ENCODE measurements at regions not wholly inside any gene's neighbourhood (a gene's known extent, or its start where the extent isn't known, plus 50 kb on each side); places are given as distances from the start of the nearest gene placed in this dataset.

DNA sequence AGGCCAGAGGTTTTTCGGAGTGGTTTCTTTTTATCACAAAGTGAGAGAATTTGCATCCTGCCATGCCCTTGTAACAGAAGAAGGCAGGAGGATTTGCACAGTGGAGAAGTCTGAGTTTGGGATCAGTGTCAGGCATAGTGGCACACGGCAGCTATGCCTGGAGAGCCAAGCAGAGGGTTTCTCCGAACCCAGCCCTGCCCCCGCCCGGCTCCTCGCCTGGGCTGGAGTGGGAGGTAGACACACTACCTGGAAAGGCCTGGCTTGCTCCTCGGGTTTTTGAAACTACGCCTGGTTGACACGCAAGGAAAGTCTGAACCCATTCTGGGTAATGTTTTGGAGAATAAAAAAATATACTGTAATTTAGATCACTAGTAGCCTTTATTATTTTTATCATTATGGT is 1653.6 kb upstream of the TENM3 start:
- ATAC-seq (no peak), DNase-seq (no peak)
- intact Hi-C loops (cut with DNase I), result no loop called here

- no peak for DNase-seq
- ATAC-seq, result no peak
- intact Hi-C loops (cut with DNase I), result no loop called here
Measured at GRCh38 chr4:180596888-180597483, 1646.2 kb upstream of the TENM3 start.

GRCh38 chr4:180598281-180598680 is 1644.9 kb upstream of the TENM3 start:
- ATAC-seq (no peak), DNase-seq (no peak)
- intact Hi-C loops (cut with DNase I), result no loop called here

DNA sequence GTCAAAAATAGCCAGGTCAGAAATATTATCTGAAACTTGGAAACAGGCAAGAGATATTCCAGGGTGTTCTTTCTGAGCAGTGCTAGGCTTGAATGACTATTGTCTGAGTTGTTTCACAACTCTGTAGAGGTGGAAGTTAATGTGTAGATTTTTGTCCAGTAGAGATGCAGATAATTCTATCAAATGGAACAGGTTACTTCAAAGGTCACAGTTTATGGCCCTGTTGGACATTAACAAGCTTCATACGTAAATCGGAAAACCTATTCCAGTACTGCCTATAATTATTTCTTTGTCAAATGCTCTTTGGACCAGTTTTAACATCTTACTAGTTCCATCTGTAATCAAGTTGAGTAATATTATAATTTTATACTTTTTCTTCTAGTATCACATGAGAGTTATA is 1639.4 kb upstream of the TENM3 start:
- intact Hi-C loops (cut with DNase I), result no loop called here
- ATAC-seq, result no peak
- DNase-seq, result no peak

GRCh38 chr4:180610324-180610723 is 1632.9 kb upstream of the TENM3 start:
- ATAC-seq (no peak), DNase-seq (no peak)
- intact Hi-C loops (cut with DNase I), result no loop called here

DNA sequence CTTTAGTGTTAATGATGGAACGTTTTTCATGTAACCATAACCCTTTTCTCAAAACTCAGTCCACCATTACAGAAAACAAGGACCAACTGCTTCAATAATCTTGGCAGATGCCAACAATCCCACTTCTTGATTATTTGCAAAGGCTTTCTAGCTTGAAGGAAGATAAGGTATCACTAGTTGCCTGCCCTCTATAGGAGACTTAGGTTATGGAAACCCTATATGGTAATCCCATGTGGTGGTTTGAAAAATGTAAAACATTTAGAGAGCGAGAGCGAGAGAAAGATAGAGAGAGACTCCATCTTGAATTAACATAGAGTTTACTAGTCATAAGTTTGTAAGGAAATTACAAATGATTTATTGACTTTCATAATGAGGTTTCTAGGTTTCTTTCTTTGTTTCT is 1627.5 kb upstream of the TENM3 start:
- ATAC-seq, result no peak
- no peak for DNase-seq
- intact Hi-C loops (cut with DNase I), result no loop called here

- intact Hi-C loops (cut with DNase I), result no loop called here
- ATAC-seq (no peak), DNase-seq (no peak)
Measured at GRCh38 chr4:180617196-180617595, 1626.0 kb upstream of the TENM3 start.

DNA sequence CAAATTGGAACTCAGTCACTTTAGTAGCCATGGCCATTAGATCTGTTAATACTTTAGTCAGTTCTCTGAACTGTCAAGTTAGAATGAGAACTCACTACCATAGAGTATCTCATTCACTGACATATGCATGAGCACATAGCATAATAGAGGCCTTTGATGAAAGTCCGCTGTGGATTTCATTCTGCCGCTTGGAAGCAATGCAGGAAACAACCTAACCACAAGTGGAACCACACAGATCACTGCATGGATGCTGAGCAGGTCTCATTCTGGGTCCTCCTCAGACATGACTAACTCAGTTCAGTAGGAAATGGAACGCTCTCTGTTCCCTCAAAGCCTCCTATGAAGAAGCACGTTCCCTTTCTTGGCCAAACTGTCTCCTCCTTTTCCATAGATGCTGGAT is 1624.8 kb upstream of the TENM3 start:
- no peak for DNase-seq
- no peak for ATAC-seq
- intact Hi-C loops (cut with DNase I), result no loop called here

DNA sequence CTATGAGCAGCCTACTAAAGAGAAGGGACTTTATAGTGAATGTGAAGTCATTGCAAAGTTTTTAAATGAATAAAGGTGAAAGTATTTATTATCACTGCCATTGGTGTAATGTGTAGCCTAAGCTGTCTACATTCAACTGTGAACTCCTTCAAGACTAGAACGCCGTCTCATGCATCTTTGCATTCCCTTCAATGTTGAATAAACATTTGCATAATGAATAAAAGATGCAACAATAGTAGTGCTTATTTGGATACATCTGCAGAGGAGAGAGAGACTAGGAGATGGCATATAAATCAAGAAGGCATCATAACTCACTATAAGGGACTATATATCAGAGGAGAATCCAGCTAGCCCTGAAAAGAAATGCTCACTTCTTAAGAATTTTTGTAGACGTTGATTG is 1623.8 kb upstream of the TENM3 start:
- DNase-seq (no peak), ATAC-seq (no peak)
- intact Hi-C loops (cut with DNase I), result no loop called here

- intact Hi-C loops (cut with DNase I), result no loop called here
- DNase-seq (no peak), ATAC-seq (no peak)
Measured at GRCh38 chr4:180622254-180622653, 1620.9 kb upstream of the TENM3 start.

DNA sequence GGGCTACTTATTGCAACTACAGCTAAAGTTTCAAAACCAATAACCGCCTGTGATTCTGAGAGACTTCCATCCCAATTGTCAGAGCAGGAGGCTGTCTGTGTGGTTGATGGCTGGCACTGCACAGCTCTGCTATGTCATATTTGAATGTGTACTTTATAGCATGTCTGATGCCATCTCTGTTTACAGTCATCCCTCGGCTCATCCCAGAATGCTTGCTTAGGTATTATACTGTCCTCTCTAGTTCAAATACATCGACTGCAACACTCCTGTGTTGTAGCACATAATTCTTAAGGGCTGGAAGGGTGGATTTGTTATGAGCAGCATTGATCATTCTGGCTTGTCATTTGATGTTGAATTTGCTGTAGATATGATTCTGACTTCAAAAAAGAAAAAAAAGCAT is 1617.5 kb upstream of the TENM3 start:
- ATAC-seq (no peak), DNase-seq (no peak)
- intact Hi-C loops (cut with DNase I), result no loop called here

- DNase-seq, result no peak
- intact Hi-C loops (cut with DNase I), result no loop called here
- ATAC-seq, result no peak
Measured at GRCh38 chr4:180630012-180630665, 1613.1 kb upstream of the TENM3 start.

DNA sequence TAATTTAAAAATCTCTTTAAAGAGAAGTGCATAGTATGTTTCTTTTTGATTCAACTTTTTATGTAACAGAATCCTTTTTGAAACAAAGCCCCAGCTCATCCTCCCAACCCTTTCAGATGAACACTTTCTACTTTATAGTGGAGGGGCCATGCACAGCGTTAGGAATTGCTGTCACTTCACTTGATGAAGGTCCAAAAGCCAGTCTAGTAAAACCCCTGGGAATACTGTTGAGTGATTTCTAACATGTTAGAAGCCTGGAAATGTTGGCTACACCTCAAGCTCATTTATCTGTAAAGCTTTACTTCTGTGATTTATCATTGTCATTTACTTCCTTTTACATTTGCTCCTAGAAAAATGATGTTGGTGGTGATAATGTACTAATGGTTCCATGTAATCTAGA is 1608.9 kb upstream of the TENM3 start:
- ATAC-seq, result no peak
- intact Hi-C loops (cut with DNase I), result no loop called here

DNA sequence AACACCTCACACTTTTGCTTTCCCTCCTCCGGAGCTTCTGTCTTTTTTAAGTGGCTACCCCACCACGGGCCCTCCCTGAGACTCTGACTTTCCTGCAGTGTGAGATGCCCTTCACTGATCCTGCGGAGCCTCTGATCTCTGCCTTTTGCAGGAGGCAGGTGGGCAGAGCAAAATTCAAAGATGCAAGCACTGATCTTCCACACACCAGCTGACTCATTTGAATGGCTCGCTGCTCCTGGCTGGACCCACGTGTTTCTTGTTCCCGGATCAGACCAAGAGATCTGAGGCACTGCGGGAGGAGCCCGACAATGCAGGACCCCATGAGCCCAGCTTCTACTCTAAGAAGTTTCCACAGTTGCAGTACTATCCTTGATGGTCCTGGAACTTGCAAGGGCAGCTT is 1607.9 kb upstream of the TENM3 start:
- DNase-seq (no peak), ATAC-seq (no peak)
- intact Hi-C loops (cut with DNase I), result no loop called here

More for the DNA sequence above, 1608.9 kb upstream of the TENM3 start:
- no peak for DNase-seq

DNA sequence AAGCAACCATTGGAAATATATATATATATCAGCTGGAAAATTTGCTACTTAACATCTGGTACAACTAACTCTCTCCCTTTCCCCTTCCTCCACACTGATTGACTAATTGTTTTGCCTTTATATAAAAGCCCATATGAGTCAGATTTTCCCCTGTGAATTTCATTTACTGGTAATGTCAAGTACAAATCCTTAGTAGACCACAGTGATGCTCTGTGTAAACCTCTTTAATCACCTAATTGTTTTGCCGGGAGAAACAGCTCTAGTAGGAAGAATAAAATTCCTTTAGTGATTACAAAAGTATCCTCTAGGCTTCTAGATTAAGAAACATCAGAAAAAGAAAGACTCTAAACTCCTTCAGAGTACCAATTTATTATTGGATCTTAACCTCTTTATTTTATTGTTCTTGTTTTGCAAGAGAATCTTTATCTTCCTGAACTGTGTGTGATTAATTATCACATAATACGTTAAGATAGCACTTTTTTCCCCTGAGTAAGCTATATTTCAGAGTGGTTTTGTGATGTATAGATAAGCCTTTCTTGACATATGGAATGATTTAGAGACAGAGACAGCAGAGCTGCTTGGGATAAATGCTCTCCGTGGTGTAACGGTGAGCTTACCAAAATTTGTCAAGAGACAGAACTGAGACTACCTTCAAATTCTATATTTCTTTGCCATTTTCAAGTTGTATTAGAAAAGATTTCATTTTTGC is 1606.4 kb upstream of the TENM3 start:
- DNase-seq, result no peak
- intact Hi-C loops (cut with DNase I), result no loop called here
- ATAC-seq, result no peak

DNA sequence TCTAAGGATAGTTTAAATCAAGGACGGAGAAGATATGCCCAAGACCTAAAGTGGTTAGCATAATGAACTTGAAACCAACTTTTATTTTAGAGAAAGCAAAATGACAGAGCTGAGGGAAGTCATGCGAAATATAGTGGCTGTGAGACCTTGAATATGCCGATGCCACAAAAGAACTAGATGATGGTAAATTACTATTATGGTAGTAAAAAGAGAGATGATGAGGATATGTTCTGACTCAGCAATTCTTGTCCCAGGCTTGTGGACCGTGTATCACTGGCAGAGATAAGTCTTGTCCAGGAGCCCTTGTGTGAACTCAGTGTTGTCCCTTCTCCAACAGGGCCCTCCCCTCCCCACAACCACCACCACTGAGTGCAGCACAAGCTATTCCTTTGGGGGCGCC is 1605.6 kb upstream of the TENM3 start:
- intact Hi-C loops (cut with DNase I), result no loop called here

GRCh38 chr4:180640193-180640592 is 1603.0 kb upstream of the TENM3 start:
- ATAC-seq (no peak), DNase-seq (no peak)
- intact Hi-C loops (cut with DNase I), result no loop called here

More for the DNA sequence above, 1605.6 kb upstream of the TENM3 start:
- ATAC-seq (no peak), DNase-seq (no peak)

GRCh38 chr4:180641495-180641894 is 1601.7 kb upstream of the TENM3 start:
- ATAC-seq (no peak), DNase-seq (no peak)
- intact Hi-C loops (cut with DNase I), result no loop called here

- intact Hi-C loops (cut with DNase I), result no loop called here
- ATAC-seq (no peak), DNase-seq (no peak)
Measured at GRCh38 chr4:180642732-180643131, 1600.5 kb upstream of the TENM3 start.

DNA sequence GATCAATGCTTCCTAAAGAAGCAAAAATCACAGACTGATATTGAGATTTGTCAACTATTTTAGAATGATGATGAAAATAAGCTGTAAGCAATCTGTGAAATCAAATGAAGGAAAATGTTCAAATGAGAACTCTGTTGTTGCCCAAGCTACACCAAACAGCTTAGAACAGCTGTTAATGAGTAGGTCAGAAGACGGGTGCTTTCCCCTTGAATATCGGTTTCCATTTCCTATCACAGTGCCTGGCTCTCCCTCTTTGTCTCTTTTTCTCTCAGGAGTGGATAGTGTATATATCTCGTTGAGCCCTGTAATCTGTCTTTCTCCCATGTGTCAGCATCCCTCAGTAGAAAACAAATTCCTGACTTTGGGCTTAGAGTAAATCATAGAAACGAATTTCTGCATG is 1592.9 kb upstream of the TENM3 start:
- intact Hi-C loops (cut with DNase I), result no loop called here
- ATAC-seq, result no peak
- DNase-seq, result no peak

DNA sequence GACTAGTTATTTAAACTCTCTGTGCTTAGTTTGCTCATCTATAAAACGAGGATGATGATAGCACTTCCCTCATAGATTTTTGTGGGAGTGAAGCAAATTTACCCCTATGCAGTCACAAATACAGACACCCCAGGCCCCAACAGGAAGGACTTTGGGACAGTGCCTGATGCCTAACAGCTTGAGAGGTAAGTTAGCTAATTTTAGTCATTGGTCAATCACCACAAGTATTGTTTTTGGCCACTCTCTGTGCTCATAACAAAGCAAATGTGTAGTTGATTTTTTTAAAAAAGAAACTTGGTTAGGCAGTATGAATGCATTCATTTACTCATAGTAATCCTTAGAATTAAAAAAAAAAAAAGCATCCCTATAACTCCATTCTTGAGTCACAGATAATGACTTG is 1590.7 kb upstream of the TENM3 start:
- ATAC-seq (no peak), DNase-seq (no peak)
- intact Hi-C loops (cut with DNase I), result no loop called here
